ENCODE measurements at regions not wholly inside any gene's neighbourhood (a gene's known extent, or its start where the extent isn't known, plus 50 kb on each side); places are given as distances from the start of the nearest gene placed in this dataset.

DNA sequence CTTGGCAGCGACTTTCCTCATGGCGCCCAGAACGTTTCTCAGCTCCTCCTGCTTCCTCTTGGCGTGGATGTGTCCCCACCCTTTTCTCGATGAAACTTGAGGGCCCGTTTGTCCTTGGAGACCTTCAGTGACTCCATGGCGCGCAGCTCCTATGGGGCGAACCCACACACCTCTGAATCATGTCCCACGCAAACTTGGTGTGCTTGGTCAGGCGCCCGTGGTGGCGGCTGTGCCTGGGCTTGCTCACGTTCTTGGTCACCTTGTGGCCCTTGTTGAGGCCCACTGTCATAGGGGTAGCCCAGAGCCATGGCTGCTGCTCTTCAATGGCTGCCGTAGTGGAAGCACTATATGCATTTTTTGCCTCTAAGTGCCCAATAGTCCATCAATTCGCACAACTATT lies 117.5 kb upstream of the FOXP2 start:
- H3K36me3 ChIP-seq (ENCODE audit: control insufficient read depth, insufficient read depth, low read length): no peaks in the 10 kb centered on the region
- H3K4me2 ChIP-seq (ENCODE audit: extremely low read depth, insufficient read depth, low read length): no peak overlapping the region
- no peak overlapping the region for H3K4me3 ChIP-seq (replicated peaks in 1 of 4; ENCODE audit: control extremely low read depth in 1 of 4, insufficient read depth in 1 of 4, low read depth in 3 of 4, low read length in 4 of 4)

DNA sequence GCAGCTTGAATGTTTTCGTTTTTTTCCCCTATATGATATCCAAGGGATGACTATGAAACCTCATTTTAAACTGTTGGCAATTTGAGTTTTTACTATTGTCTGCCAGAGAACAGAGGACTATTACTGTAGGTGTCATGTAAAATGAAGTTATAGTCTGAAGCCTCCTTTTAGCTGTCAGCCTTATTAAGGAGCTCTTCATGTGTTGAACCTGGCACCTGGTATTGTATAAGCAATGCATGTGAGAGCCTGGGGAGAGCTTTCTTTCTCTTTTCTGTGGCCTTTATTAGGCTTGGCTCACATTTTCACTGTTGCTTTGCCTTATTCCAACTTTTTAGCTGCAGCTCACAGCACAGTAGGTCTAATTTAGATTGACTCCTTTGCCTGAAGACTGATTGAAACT lies 119.1 kb upstream of the FOXP2 start:
- no peaks in the 10 kb centered on the region for H3K36me3 ChIP-seq (ENCODE audit: control insufficient read depth, insufficient read depth, low read length)
- H4K20me1 ChIP-seq (ENCODE audit: control insufficient read depth, extremely low read depth, insufficient read depth, low read length): no peaks in the 10 kb centered on the region
- no peak overlapping the region for H3K4me2 ChIP-seq (ENCODE audit: extremely low read depth, insufficient read depth, low read length)
- H3K9me3 ChIP-seq (ENCODE audit: control insufficient read depth, insufficient read depth, low read depth, low read length): no peaks in the 10 kb centered on the region
- H3K79me2 ChIP-seq (ENCODE audit: control insufficient read depth, insufficient read depth, low read length): no peaks in the 10 kb centered on the region
- H3K27me3 ChIP-seq (ENCODE audit: control insufficient read depth, insufficient read depth, low read length): no peaks in the 10 kb centered on the region
- H3K4me3 ChIP-seq (replicated peaks in 1 of 4; ENCODE audit: control extremely low read depth in 1 of 4, insufficient read depth in 1 of 4, low read depth in 3 of 4, low read length in 4 of 4): no peak overlapping the region
- H3K4me1 ChIP-seq (ENCODE audit: control insufficient read depth, extremely low read depth, insufficient read depth, low read length): no peaks in the 10 kb centered on the region
- H3K27ac ChIP-seq (ENCODE audit: insufficient read depth, low read length): no peak overlapping the region
- no peak overlapping the region for H2AFZ ChIP-seq (ENCODE audit: low read length)
- TF ChIP-seq EZH2 (IDR thresholded peaks at IDR 0.05; ENCODE audit: low read length, missing control alignments) (no peak), CTCF (conservative IDR thresholded peaks at IDR 0.05 in 1 of 2, IDR thresholded peaks at IDR 0.05 in 1 of 2; ENCODE audit: low read depth in 1 of 2, low read length in 2 of 2) (no peak)
- H3K9ac ChIP-seq (ENCODE audit: insufficient read depth, low read length): no peak overlapping the region
- no peak for DNase-seq (ENCODE audit: low read depth in 2 of 2)

More for the DNA sequence above, 117.5 kb upstream of the FOXP2 start:
- no peak for DNase-seq (ENCODE audit: low read depth in 2 of 2)
- Histone ChIP-seq H3K9me3 (ENCODE audit: control insufficient read depth, insufficient read depth, low read depth, low read length) (no peaks in the 10 kb centered on the region), H3K9ac (ENCODE audit: insufficient read depth, low read length) (no peak overlapping the region), H3K27me3 (ENCODE audit: control insufficient read depth, insufficient read depth, low read length) (no peaks in the 10 kb centered on the region), H3K4me1 (ENCODE audit: control insufficient read depth, extremely low read depth, insufficient read depth, low read length) (no peaks in the 10 kb centered on the region), H3K79me2 (ENCODE audit: control insufficient read depth, insufficient read depth, low read length) (no peaks in the 10 kb centered on the region), H4K20me1 (ENCODE audit: control insufficient read depth, extremely low read depth, insufficient read depth, low read length) (no peaks in the 10 kb centered on the region), H3K27ac (ENCODE audit: insufficient read depth, low read length) (no peak overlapping the region), H2AFZ (ENCODE audit: low read length) (no peak overlapping the region)
- TF ChIP-seq CTCF (conservative IDR thresholded peaks at IDR 0.05 in 1 of 2, IDR thresholded peaks at IDR 0.05 in 1 of 2; ENCODE audit: low read depth in 1 of 2, low read length in 2 of 2) (no peak), EZH2 (IDR thresholded peaks at IDR 0.05; ENCODE audit: low read length, missing control alignments) (no peak)

- TF ChIP-seq EZH2 (IDR thresholded peaks at IDR 0.05; ENCODE audit: low read length, missing control alignments) (no peak), CTCF (conservative IDR thresholded peaks at IDR 0.05 in 1 of 2, IDR thresholded peaks at IDR 0.05 in 1 of 2; ENCODE audit: low read depth in 1 of 2, low read length in 2 of 2) (no peak)
- H4K20me1 ChIP-seq (ENCODE audit: control insufficient read depth, extremely low read depth, insufficient read depth, low read length): no peaks in the 10 kb centered on the region
- no peak overlapping the region for H3K9ac ChIP-seq (ENCODE audit: insufficient read depth, low read length)
Observed at GRCh38 chr7:114294036-114294435, 120.6 kb upstream of the FOXP2 start.

More at GRCh38 chr7:114294036-114294435, 120.6 kb upstream of the FOXP2 start:
- DNase-seq (ENCODE audit: low read depth in 2 of 2): no peak
- Histone ChIP-seq H3K79me2 (ENCODE audit: control insufficient read depth, insufficient read depth, low read length) (no peaks in the 10 kb centered on the region), H3K27ac (ENCODE audit: insufficient read depth, low read length) (no peak overlapping the region), H3K9me3 (ENCODE audit: control insufficient read depth, insufficient read depth, low read depth, low read length) (no peaks in the 10 kb centered on the region), H3K27me3 (ENCODE audit: control insufficient read depth, insufficient read depth, low read length) (no peaks in the 10 kb centered on the region), H3K4me3 (replicated peaks in 1 of 4; ENCODE audit: control extremely low read depth in 1 of 4, insufficient read depth in 1 of 4, low read depth in 3 of 4, low read length in 4 of 4) (no peak overlapping the region), H3K4me1 (ENCODE audit: control insufficient read depth, extremely low read depth, insufficient read depth, low read length) (no peaks in the 10 kb centered on the region), H3K4me2 (ENCODE audit: extremely low read depth, insufficient read depth, low read length) (no peak overlapping the region), H3K36me3 (ENCODE audit: control insufficient read depth, insufficient read depth, low read length) (no peaks in the 10 kb centered on the region), H2AFZ (ENCODE audit: low read length) (no peak overlapping the region)
